GM15510 (cell line): ENCODE measurements at regions not wholly inside any gene's neighbourhood (a gene's known extent, or its start where the extent isn't known, plus 50 kb on each side); places are given as distances from the start of the nearest gene placed in this dataset.

Experiments used
- POLR2A ChIP-seq: IDR thresholded peaks from 3 replicates; pipeline ENCODE4 v1.6.1; 2011; ENCODE audit warnings: borderline replicate concordance; ENCODE audit not compliant: insufficient read length; ENCODE audit errors: extremely low read depth

- TF ChIP-seq POLR2A: no peak
These were observed 71.4 kb upstream of the CXCR4 start for GRCh38 chr2:136189221-136189782.

- no peak for TF ChIP-seq POLR2A
These were observed 70.1 kb upstream of the CXCR4 start for GRCh38 chr2:136188086-136188485.

- TF ChIP-seq POLR2A: no peak
These were observed 68.2 kb upstream of the CXCR4 start for GRCh38 chr2:136185981-136186776.

- no peak for TF ChIP-seq POLR2A
These were observed 65.1 kb upstream of the CXCR4 start for GRCh38 chr2:136183097-136183496.

- no peak for TF ChIP-seq POLR2A
These were observed 64.4 kb upstream of the CXCR4 start for GRCh38 chr2:136182315-136182714.

GRCh38 chr2:136179602-136179975 lies 61.6 kb upstream of the CXCR4 start:
- no peak for TF ChIP-seq POLR2A

- no peak for TF ChIP-seq POLR2A
These were observed 61.1 kb upstream of the CXCR4 start for GRCh38 chr2:136178941-136179601.

- no peak for TF ChIP-seq POLR2A
These were observed 57.9 kb upstream of the CXCR4 start for GRCh38 chr2:136175868-136176267.

- TF ChIP-seq POLR2A: no peak
These were observed 57.5 kb upstream of the CXCR4 start for GRCh38 chr2:136175466-136175865.

- no peak for TF ChIP-seq POLR2A
These were observed 55.2 kb upstream of the CXCR4 start for GRCh38 chr2:136173126-136173525.

GRCh38 chr2:136171223-136171622 lies 53.3 kb upstream of the CXCR4 start:
- no peak for TF ChIP-seq POLR2A

- TF ChIP-seq POLR2A: no peak
These were observed 50.8 kb upstream of the CXCR4 start for GRCh38 chr2:136168720-136169119.

GRCh38 chr2:136167721-136168475 lies 49.9 kb upstream of the CXCR4 start:
- no peak for TF ChIP-seq POLR2A
